ENCODE measurements at regions not wholly inside any gene's neighbourhood (a gene's known extent, or its start where the extent isn't known, plus 50 kb on each side); places are given as distances from the start of the nearest gene placed in this dataset.
"Not testable (repeated sequence)": the region's sequence is repeated elsewhere in the genome, so short reads cannot be mapped to it uniquely, and the experiment has no call there.

DNA sequence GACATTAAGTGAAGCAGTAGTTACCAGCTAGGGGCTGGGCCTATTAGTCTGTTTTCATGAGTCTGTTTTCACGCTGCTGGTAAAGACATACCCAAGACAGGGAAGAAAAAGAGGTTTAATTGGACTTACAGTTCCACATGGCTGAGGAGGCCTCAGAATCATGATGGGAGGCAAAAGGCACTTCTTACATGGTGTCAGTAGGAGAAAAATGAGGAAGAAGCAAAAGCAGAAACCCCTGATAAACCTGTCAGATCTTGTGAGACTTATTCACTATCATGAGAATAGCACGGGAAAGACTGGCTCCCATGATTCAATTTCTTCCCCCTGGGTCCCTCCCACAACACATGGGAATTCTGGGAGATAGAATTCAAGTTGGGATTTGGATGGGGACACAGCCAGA lies 108.0 kb upstream of the LNX1 start:
- not testable (repeated sequence) for DNase-seq (ENCODE audit: insufficient read length, low spot score); FAIRE-seq

DNA sequence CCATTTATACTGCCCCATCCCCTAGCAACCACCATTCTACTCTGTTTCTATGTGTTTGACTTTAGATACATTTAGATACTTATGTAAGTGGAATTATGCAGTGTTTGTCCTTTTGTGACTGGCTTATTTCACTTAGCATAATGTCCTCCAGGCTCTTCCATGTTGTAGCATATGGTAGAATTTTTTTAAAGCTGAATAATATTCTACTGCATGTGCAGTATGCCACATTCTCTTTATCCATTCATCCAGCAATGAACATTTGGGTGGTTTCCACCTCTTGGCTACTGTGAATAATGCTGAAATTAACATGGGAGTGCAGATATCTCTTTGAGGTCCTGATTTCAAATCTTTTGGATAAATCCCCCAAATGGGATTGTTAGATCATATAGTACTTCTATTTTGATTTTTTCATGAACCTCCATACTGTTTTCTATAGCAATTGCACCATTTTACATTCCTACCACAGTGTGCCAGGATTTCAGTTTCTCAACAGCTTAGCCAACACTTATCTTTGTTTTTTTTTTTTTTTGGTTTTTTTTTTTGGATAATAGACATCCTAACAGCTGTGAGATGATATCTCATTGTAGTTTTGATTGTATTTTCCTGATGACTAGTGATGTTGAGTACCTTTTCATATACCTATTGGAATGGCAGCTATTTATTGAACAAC lies 105.9 kb upstream of the LNX1 start:
- DNase-seq (ENCODE audit: insufficient read length, low spot score) (no peak), FAIRE-seq (no peak)

DNA sequence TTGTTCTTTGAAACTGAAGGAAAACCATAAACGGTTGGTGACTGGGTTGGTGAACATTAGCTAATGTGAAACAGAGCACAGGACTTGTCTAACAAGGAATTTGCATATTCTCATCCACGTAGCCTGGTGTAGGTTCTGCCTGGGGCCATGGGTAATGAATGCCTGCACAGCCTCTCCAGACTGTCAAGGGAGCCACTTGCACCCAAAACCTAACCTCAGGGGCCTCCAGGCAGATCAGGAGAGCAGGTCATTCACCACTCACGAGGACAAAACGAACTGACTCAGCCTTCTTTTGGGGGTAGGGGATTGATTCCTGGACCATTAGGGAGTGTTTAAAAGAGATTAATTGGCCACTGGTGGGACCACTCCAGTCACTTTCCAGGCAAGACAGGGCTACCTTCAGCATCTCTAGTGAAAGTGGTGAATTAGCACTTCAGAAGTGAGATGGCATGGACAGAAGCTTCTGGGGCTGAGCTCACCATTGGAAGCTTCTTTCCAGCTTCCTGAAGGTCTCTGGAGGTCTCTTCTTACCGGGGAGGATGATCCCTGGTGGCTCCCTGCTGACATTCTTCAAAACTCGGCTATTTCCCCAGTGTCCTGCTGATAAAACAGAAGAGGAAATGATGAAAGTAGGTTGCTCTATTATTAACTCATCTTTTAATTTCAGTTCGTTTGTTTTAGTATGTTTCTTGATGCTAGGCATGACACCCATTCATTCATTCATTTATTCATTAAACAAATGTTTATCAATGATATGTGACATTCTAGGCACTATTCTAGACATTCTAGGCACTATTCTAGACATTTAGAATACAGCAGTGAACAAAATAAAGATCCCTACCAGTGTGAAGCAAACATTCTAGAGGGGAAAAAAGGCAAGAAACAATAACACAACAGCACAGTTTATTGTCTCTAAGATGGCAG lies 104.5 kb upstream of the LNX1 start:
- DNase-seq (ENCODE audit: insufficient read length, low spot score) (no peak), FAIRE-seq (no peak)

DNA sequence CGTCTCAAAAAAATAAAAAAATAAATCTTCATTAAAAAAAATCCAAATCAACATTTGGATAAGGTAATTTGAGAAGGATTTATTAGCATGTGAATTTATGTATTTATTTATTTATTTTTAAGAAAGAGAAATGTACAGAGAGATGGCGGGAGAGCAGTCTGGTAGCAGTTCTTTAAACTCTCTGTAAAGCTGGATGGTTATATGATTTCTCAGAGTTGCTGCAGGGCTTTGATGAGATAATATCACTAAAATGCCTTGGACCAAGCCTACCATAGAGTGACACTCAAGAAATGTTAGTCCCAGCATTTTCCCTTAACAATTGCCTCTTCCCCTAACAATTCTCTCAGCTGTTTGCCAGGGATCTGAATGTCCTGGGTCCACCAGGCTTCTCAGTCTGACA lies 103.4 kb upstream of the LNX1 start:
- DNase-seq (ENCODE audit: insufficient read length, low spot score) (no peak), FAIRE-seq (no peak)

DNA sequence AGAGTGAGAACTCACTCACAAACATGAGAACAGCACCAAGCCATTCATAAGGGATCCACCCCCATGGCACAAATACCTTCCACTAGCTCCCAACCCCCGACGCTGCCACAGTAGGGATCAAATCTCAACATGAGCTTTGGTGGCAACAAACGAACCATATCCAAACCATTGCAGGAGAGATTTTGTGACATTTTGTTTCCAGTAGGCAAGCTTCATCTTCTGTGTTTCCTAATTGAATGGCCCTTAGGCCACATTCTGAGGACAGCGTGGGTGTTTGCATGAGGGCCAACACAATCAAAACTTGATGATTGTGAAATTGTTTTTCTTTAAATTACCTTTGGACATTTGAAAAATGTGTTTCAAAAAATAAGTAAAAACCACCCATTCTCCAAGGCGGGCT lies 102.6 kb upstream of the LNX1 start:
- DNase-seq (ENCODE audit: insufficient read length, low spot score) (no peak), FAIRE-seq (no peak)

DNA sequence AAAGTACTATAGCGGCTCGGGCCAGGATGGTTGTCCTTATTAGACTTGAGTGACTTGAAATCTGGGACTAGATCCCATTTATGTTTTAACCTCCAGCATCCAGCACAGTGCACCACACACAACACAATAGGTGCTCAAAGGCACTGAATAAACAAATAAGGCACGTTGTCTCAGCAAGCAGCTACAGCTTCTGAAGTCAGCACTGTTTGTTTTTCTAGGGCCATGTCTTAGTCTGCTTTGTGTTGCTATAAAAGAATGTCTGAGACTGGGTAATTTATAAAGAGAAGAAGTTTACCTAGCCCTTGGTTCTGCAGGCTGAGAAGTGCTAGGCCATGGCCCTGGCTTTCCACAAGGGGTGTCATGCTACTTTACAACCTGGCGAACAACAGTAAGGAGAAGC lies 102.1 kb upstream of the LNX1 start:
- FAIRE-seq (no peak), DNase-seq (ENCODE audit: insufficient read length, low spot score) (no peak)

DNA sequence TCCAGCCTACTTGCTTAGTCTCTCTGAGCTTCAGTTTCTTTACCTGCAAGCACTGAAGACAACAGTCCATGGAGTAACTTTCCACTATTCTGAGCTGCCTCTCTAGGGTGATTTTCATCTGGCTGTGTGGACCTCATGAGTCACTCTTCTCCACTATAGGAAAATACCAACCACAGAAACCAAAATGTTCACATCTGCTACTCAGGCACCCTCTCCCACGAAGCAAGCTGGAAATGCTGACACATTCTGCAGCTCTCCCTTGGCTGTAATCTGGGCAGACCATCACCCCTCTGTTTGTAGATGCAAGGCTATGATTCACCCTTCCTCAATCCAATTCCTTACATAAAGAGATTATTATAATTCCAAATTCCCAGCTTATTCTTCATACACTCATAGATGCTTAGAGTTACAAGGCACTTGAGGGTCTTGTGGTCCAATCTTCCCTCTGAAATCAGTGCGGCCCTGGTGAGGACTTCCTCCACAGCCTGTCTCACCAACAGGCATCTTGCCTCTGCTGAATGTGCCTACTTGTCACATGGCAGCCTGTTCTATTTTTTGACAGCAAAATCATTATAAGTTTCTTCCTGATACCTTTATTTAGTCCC lies 97.0 kb upstream of the LNX1 start:
- no peak for FAIRE-seq

DNA sequence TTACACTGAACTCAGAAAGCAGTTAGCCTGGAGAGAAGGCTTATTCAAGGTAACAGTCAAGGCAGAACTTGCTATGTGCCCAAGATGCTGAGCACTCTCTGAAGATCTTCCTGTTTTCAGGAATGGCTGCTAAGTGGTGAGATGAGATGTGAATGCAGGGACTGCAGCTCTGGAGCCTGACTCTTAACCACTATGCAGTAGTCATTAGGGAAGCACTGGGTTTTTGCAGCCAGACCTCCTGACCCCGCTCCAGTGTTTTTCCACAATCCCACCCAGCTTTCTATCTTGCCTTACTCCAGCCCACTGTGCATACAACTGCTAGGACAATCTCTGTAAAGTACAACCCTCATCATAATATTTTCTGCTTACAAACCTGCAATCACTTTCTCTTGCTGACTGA lies 95.2 kb upstream of the LNX1 start:
- DNase-seq (ENCODE audit: insufficient read length, low spot score) = no peak
- FAIRE-seq = no peak

More for the DNA sequence above, 97.0 kb upstream of the LNX1 start:
- DNase-seq (ENCODE audit: insufficient read length, low spot score) = peak; percentile 42

DNA sequence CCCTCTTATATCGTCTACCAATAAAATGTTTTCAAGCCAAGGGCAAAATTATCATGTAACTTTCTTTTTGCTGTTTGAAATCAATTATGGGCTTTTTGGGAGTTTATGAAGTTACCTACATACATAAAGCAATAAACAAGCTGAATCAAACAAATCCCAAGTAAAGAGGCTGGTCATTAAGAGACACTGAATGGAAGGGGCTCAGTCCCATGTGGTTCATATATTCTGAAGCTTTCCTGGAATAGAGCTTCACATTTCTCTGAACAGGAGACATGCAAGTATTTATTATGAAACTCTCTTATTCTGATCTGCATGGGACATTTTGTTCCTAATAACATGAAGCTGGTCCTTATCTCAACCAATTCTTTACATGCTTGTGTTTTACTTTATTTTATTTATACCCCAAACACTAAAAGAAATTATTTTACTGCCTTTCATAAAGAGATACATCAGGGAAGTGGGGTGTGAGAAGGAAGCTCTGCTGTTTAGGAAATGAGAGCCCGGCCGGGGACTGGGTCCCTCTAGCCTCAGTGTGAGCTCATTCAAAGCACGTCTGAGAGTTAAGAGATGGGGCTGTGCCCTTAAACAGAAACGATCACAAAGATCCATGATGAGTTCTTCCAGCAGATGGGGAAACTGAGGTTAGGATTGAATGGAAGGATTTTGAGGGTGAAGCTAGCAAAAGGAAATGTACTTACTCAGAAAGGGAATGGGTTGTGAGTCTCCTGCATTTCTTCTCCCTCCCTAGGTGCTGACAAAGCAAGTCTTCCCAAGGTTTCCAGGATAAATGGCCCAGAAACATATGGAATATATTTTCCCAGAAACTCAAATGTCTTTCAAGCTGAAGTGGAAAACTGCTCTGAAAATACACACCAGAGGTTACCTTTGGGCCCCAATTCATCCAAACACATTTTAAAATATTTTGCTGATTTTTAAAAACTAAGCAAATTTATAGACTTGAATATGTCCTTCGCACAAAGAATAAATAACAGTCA lies 93.1 kb upstream of the LNX1 start:
- FAIRE-seq (no peak), DNase-seq (ENCODE audit: insufficient read length, low spot score) (no peak)

DNA sequence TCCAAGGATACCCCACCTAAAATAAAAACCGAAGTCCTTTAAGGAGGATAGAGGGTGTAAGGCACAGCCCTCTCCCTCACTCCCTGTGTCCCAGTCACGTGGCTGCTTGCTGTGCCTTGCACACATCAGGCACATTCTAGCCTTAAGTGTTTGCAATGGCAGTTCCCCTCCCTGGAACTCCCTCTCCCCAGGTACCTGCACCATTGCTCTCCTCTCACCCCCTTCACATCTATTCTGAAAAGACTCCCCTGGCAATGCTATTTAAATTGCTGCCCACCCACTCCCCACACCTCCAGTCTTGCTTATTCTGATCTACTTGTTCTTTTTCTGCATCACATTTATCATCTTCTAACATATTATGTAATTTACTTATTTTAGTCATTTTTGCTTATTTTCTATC lies 91.6 kb upstream of the LNX1 start:
- FAIRE-seq (no peak), DNase-seq (ENCODE audit: insufficient read length, low spot score) (no peak)

DNA sequence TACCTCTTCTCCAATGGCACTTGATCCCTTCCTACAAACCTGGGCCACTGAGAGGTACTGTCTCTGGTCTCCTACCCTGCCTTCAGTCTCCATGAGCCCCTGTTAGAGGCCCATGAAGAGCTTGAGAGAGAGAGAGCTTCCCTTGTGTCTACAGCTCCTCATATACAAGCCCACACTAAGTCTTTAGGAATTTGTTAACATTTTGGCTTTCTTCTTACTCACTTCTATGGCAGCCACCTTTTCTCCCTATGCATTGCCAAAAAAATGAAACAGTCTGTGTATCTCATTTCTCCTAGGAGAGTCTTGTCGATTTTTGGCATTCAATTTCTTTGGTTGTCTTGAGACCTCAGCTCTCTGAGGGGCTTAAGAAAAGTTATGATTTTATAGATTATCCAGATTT lies 90.9 kb upstream of the LNX1 start:
- no peak for DNase-seq (ENCODE audit: insufficient read length, low spot score)
- FAIRE-seq = no peak

DNA sequence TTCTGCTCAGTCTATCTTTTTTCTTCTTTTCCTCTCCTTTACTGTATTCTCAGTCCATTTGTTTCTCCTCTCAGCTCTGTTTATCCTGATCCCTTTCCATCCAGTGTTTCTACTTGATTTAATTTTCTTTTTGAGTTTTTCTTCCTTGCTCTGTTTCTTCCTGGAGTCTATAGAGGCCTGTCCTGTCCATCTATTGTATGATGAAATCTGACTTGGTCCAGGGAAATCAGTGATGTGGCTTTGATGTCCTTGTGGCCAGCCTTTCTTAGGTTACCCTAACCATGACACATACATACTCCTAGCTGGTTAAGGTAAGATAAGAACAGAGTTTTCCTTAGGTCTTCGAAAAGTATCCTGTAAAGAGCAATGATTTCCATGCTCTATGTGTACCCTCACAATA lies 89.3 kb upstream of the LNX1 start:
- DNase-seq (ENCODE audit: insufficient read length, low spot score) (no peak), FAIRE-seq (no peak)

DNA sequence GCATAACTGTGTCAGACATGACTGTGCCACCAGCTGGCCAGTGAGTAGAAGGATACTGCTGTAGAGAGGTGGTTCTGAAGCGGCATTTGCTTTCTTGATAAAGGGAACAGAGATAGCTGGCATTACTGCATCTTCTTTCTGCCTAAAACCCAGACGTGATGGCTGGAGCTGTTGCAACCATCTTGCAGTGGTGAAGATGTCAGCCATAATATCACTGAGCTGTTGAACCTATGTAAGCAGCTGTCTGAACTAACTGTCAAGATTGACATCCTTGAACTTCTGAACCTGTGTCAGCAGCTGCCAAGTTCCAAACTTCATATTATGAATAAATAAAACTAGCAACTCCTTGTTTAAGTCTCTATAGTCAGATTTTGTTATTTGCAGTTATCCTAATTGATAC lies 88.9 kb upstream of the LNX1 start:
- DNase-seq (ENCODE audit: insufficient read length, low spot score) (no peak), FAIRE-seq (no peak)

DNA sequence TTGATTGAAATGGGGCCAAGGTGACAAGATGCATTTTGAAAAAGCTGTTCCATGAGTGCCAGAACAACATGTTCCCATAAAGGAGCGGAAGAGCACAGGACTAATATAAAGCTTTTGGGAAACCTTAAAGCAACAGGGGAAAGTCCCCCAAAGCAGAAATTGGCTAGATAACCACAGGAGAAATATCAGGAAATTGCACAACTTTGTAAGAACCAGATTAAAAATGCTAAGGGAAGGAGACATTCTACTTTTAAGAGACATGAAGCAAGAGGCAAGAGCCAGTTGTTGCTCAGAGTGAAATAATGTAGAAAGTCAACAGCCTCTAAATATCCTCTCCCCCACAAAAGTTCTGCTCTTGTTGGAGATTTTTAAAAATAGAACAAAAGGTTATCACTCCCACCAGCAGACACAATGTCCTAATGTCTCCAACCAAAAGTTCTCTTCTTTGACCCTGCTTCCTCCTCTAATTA lies 85.2 kb upstream of the LNX1 start:
- no peak for DNase-seq (ENCODE audit: insufficient read length, low spot score)
- no peak for FAIRE-seq

DNA sequence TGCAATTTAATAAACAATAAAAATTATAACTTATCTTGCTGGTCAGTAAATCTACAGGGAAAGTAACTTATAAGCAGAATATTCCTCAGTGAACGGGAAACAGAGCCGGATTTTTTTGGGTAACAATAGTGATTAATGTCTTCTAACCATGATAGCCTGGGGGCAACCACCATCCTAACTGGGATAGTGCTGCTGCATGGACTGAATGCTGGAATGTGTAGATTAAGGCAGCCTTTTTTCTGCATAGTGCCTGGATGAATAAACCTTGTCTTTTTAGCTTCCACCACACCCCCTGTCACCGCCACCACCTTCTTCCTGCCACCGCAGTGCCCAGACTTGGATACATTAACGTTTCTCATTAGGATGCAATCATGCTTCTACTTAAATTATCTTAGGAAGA lies 83.6 kb upstream of the LNX1 start:
- no peak for FAIRE-seq

DNA sequence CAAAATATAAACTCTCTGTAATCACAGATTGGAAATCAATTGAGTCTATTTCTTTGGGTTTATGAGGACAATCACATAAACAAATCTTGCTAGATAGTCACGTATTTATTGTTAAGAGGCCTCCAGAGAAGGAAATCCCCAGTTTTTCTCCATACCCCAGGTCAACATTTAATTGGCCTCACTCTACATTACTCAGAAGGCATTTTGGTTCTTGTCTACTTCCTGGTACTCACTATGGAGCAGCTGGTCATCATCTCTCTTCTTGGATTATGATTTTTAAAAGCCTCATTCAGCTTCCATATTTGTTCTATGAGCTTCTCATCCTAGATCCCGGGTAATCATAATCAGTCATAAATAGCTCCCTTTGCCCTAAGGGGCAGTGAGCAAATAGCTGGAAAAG lies 81.6 kb upstream of the LNX1 start:
- FAIRE-seq (no peak), DNase-seq (ENCODE audit: insufficient read length, low spot score) (no peak)

More for the DNA sequence above, 83.6 kb upstream of the LNX1 start:
- no peak for DNase-seq (ENCODE audit: insufficient read length, low spot score)

DNA sequence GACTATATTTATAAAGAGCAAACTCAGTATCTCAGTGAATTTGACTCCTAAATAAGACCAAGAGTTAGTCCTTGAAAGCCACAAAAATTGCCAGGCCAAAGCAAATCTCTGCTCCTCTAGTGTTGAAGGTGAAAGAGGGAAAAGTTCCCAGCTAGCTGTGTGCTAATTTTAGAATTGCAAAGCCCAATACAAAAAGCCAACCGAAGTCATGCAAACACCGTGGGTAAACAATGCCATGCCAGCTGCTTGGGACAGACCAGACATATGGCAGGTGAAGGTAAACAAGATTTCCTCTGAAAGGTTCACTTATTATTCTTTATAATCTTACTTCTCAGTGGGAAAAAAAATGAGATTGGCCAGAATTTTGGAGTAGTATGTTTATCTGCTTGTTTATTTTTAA lies 80.5 kb upstream of the LNX1 start:
- no peak for DNase-seq (ENCODE audit: insufficient read length, low spot score)
- FAIRE-seq = no peak

DNA sequence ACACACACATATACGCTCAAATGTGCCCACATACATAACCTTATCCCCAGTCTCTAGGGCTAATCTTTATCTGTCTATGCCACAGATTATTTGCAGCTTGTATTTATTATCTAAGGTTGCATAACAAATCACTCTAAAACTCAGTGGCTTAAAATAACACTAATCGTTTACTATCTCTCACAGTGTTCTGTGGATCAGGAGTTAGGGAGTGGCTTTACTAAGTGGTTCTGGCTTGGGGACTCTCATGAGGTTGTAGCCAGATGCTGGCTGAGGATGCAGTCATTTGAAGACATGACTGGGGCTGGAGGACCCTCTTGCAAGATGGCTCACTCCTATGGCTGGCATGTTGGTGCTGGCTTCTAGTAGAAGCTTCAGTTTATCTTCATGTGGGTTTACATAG lies 68.5 kb upstream of the LNX1 start:
- no peak for DNase-seq (ENCODE audit: insufficient read length, low spot score)
- no peak for FAIRE-seq

DNA sequence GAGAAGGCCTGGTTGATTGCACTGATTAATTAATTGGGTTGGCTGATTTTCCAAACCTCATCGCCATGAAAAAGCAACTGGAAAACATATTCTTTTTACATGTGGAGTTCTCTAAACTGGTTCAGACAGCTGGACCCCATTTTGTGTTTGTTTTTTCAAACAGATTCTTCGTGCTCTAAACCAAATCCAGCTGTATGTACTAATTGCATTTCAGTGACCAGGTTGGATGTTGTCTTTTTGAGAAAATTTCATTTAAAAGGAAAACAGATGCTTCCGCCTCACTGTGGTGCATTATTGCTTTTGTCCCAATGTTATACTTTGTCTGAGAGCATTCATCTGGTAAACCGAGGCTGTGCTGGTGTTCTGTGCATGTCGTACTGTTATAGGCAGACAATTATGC lies 67.8 kb upstream of the LNX1 start:
- FAIRE-seq = no peak
- no peak for DNase-seq (ENCODE audit: insufficient read length, low spot score)

DNA sequence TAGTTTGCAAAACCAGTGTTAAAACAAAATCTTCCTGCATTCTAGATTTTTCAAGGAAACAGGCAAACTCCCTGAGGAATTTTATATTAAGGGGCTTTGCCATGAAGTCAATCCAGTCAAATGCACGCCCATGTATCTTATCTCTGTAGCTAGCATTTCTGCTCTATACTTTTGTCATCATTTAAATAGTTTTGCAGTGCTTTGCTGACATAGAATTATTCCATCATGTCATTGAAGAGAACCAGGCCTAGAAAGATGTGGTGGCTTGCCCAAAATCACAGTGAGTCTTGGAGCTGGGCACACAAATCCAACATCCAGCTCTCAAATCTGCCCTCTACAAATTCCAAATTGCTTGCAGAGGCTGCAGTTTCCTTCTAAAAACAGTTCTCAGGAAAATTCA lies 66.7 kb upstream of the LNX1 start:
- no peak for DNase-seq (ENCODE audit: insufficient read length, low spot score)
- FAIRE-seq = no peak
